IMR-90 (cell line): ENCODE measurements at regions not wholly inside any gene's neighbourhood (a gene's known extent, or its start where the extent isn't known, plus 50 kb on each side); places are given as distances from the start of the nearest gene placed in this dataset.

Experiments
- ATAC-seq: fragments of 200-7000 bp; cut with Tn5 transposase; 2 replicates; pipeline ENCODE4 v1.9.1; 2020; ENCODE audit warnings: low read depth, mild to moderate bottlenecking, moderate library complexity
- BruUV-seq: library from RNA; stranded (reverse); fragments of 400-500 nt; replicated peaks from 2 replicates; lab custom pipeline; 2021; lab: Mats Ljungman, UMichigan
- CTCF ChIA-PET: fragments of 300-600 bp; formaldehyde crosslinking; extraction: SDS; loops from one replicate; lab custom pipeline; 2021; ENCODE audit warnings: antibody characterized with exemption; lab: Yijun Ruan, JAX
- POLR2A ChIA-PET: fragments of 300-600 bp; sonication (Branson Sonifier 250); formaldehyde crosslinking; loops from one replicate; lab custom pipeline; 2022; ENCODE audit warnings: antibody characterized with exemption; ENCODE audit not compliant: unreplicated experiment; lab: Charles Lee
- DNase-seq: peaks from one replicate; pipeline ENCODE4 v3.0.0; 2013
- H2AFZ ChIP-seq: replicated peaks from 2 replicates; pipeline ENCODE3; 2013; ENCODE audit warnings: low read length, mild to moderate bottlenecking; ENCODE audit not compliant: poor library complexity
- H2AK5ac ChIP-seq: 2 replicates; pipeline ENCODE4 v1.6.1; 2013; ENCODE audit warnings: low read depth, low read length, inconsistent platforms
- H2AK9ac ChIP-seq: replicated peaks from 2 replicates; pipeline ENCODE3; 2013; ENCODE audit warnings: mild to moderate bottlenecking, low read depth, low read length, moderate library complexity; ENCODE audit not compliant: poor library complexity
- H2BK120ac ChIP-seq: 2 replicates; pipeline ENCODE4 v1.6.1; 2013; ENCODE audit warnings: low read depth, low read length, inconsistent platforms
- H2BK15ac ChIP-seq: 3 replicates; pipeline ENCODE4 v1.6.1; 2013; ENCODE audit warnings: low read depth, low read length, inconsistent platforms
- H2BK20ac ChIP-seq: 2 replicates; pipeline ENCODE4 v1.6.1; 2013; ENCODE audit warnings: low read depth, mild to moderate bottlenecking, inconsistent platforms, low read length, moderate library complexity
- H2BK5ac ChIP-seq: 2 replicates; pipeline ENCODE4 v1.6.1; 2013; ENCODE audit warnings: mild to moderate bottlenecking, low read depth, low read length, inconsistent platforms; ENCODE audit not compliant: poor library complexity, severe bottlenecking
- H3K14ac ChIP-seq: replicated peaks from 2 replicates; pipeline ENCODE4 v1.6.1; 2013; ENCODE audit warnings: low read depth, low read length, inconsistent platforms
- H3K18ac ChIP-seq: 2 replicates; pipeline ENCODE4 v1.6.1; 2013; ENCODE audit warnings: low read depth, low read length, control low read depth
- H3K23ac ChIP-seq: 2 replicates; pipeline ENCODE4 v1.6.1; 2013; ENCODE audit warnings: low read depth, low read length, inconsistent platforms
- H3K27ac ChIP-seq: 2 replicates; pipeline ENCODE4 v1.5.1; 2013; ENCODE audit warnings: mild to moderate bottlenecking, control low read depth, low read length; ENCODE audit not compliant: insufficient read depth
- H3K27me3 ChIP-seq: 2 replicates; pipeline ENCODE4 v1.6.1; 2013; ENCODE audit warnings: low read length; ENCODE audit not compliant: control insufficient read depth, insufficient read depth
- H3K36me3 ChIP-seq: 2 replicates; pipeline ENCODE4 v1.6.1; 2013; ENCODE audit warnings: low read length, mixed read lengths; ENCODE audit not compliant: control insufficient read depth, insufficient read depth
- H3K4ac ChIP-seq: 2 replicates; pipeline ENCODE4 v1.6.1; 2013; ENCODE audit warnings: low read depth, low read length, inconsistent platforms
- H3K4me1 ChIP-seq: 2 replicates; pipeline ENCODE4 v1.6.1; 2013; ENCODE audit warnings: low read length, mixed read lengths; ENCODE audit not compliant: control insufficient read depth, insufficient read depth
- H3K4me2 ChIP-seq: 2 replicates; pipeline ENCODE4 v1.6.1; 2013; ENCODE audit warnings: low read depth, mild to moderate bottlenecking, control low read depth, low read length, moderate library complexity
- H3K4me3 ChIP-seq: 2 replicates; pipeline ENCODE4 v1.5.1; 2013; ENCODE audit warnings: low read depth, mild to moderate bottlenecking, control low read depth, low read length, moderate library complexity; ENCODE audit not compliant: insufficient read depth
- H3K56ac ChIP-seq: 2 replicates; pipeline ENCODE4 v1.6.1; 2013; ENCODE audit warnings: low read length, inconsistent platforms; ENCODE audit not compliant: insufficient read depth; ENCODE audit errors: extremely low read depth
- H3K79me1 ChIP-seq, 2 experiments: 2 replicates each; pipeline ENCODE4 v1.6.1; 2013; ENCODE audit warnings: low read length in 2 of 2, inconsistent platforms in 1 of 2, low read depth in 1 of 2
- H3K9ac ChIP-seq: 2 replicates; pipeline ENCODE4 v1.6.1; 2013; ENCODE audit warnings: low read depth, low read length, control low read depth
- H3K9me1 ChIP-seq: 2 replicates; pipeline ENCODE4 v1.6.1; 2013; ENCODE audit warnings: low read length, inconsistent platforms; ENCODE audit not compliant: insufficient read depth
- H3K9me3 ChIP-seq: 2 replicates; pipeline ENCODE4 v1.6.1; 2013; ENCODE audit warnings: low read length; ENCODE audit not compliant: control insufficient read depth, insufficient read depth
- H4K20me1 ChIP-seq: 2 replicates; pipeline ENCODE4 v1.6.1; 2013; ENCODE audit warnings: low read length, inconsistent platforms; ENCODE audit not compliant: insufficient read depth
- H4K5ac ChIP-seq: 2 replicates; pipeline ENCODE4 v1.6.1; 2013; ENCODE audit warnings: mild to moderate bottlenecking, low read depth, low read length, control low read depth
- H4K8ac ChIP-seq, 2 experiments: 2 replicates each; pipeline ENCODE4 v1.6.1; 2013; ENCODE audit warnings: low read depth in 2 of 2, low read length in 2 of 2, control low read depth in 1 of 2, inconsistent platforms in 1 of 2
- H4K91ac ChIP-seq: 2 replicates; pipeline ENCODE4 v1.6.1; 2013; ENCODE audit warnings: low read depth, low read length, inconsistent platforms; ENCODE audit not compliant: insufficient read depth
- BHLHE40 ChIP-seq: fragments of 150-350 bp; IDR thresholded peaks from 2 replicates; pipeline ENCODE4 v1.6.1; 2016; ENCODE audit warnings: mild to moderate bottlenecking, low read depth, low read length
- CEBPB ChIP-seq: IDR thresholded peaks from 2 replicates; pipeline ENCODE4 v1.6.1; 2012; ENCODE audit warnings: low read depth, low read length, improper control_type of control experiment
- CHD1 ChIP-seq: IDR thresholded peaks from 2 replicates; pipeline ENCODE4 v1.6.1; 2012; ENCODE audit warnings: low read depth, low read length, improper control_type of control experiment
- CTCF ChIP-seq: conservative IDR thresholded peaks from 2 replicates; pipeline ENCODE4 v1.5.1; 2012; ENCODE audit warnings: mild to moderate bottlenecking, low read depth, low read length, improper control_type of control experiment
- FOS ChIP-seq: fragments of 150-350 bp; IDR thresholded peaks from 2 replicates; pipeline ENCODE4 v1.6.1; 2016; ENCODE audit warnings: low read depth, low read length
- MAFK ChIP-seq: IDR thresholded peaks from 2 replicates; pipeline ENCODE4 v1.6.1; 2012; ENCODE audit warnings: low read depth, low read length, improper control_type of control experiment
- MAZ ChIP-seq: IDR thresholded peaks from 2 replicates; pipeline ENCODE4 v1.6.1; 2012; ENCODE audit warnings: low read depth, mild to moderate bottlenecking, low read length, improper control_type of control experiment, moderate library complexity, borderline replicate concordance
- MXI1 ChIP-seq: IDR thresholded peaks from 2 replicates; pipeline ENCODE4 v1.6.1; 2012; ENCODE audit warnings: low read depth, mild to moderate bottlenecking, low read length, moderate library complexity, borderline replicate concordance
- NFE2L2 ChIP-seq: fragments of 150-350 bp; IDR thresholded peaks from 2 replicates; pipeline ENCODE4 v1.6.1; 2016; ENCODE audit warnings: low read depth, mild to moderate bottlenecking, low read length
- POLR2A ChIP-seq: IDR thresholded peaks from 2 replicates; pipeline ENCODE4 v1.6.1; 2012; ENCODE audit warnings: mild to moderate bottlenecking, low read depth, low read length
- RAD21 ChIP-seq: IDR thresholded peaks from 2 replicates; pipeline ENCODE4 v1.6.1; 2012; ENCODE audit warnings: low read length, improper control_type of control experiment
- RCOR1 ChIP-seq: IDR thresholded peaks from 2 replicates; pipeline ENCODE4 v1.6.1; 2012; ENCODE audit warnings: mild to moderate bottlenecking, low read length, improper control_type of control experiment; ENCODE audit not compliant: insufficient replicate concordance
- RFX5 ChIP-seq: IDR thresholded peaks from 2 replicates; pipeline ENCODE4 v1.8.0; 2012; ENCODE audit warnings: low read depth, mild to moderate bottlenecking, low read length, moderate library complexity
- SMC3 ChIP-seq: fragments of 150-350 bp; IDR thresholded peaks from 2 replicates; pipeline ENCODE4 v1.6.1; 2016; ENCODE audit warnings: low read depth, mild to moderate bottlenecking, antibody characterized with exemption, low read length, moderate library complexity
- WGBS, 2 experiments: methylation state at CpG; one replicate each; pipeline versions ENCODE4 v1.1.5 to v1.1.7; 2013; ENCODE audit warnings: missing lambda C conversion rate in 2 of 2; ENCODE audit not compliant: insufficient read length in 1 of 2; ENCODE audit errors: extremely low coverage in 2 of 2; 5-methylcytosine and 5-hydroxymethylcytosine counted together
- dilution Hi-C: fragments of 300-500 bp; cut with HindIII; formaldehyde crosslinking; loops from one replicate; pipeline ENCODE4 v1.14.3; 2018; ENCODE audit warnings: low sequenced_read_pairs; ENCODE audit not compliant: unreplicated experiment
- in situ Hi-C: fragments of 300-500 bp; cut with MboI; formaldehyde crosslinking; loops from 3 replicates; pipeline ENCODE4 v1.14.3; 2019; ENCODE audit warnings: low sequenced_read_pairs, inconsistent platforms, mixed read lengths
- intact Hi-C: fragments of 100-400 bp; cut with micrococcal nuclease; formaldehyde crosslinking; loops from 2 replicates; pipeline ENCODE4 v1.10.0; 2022
- TF ChIP-seq, protein P1 (sequence below): fragments of 150-350 bp; IDR thresholded peaks from 2 replicates; pipeline ENCODE4 v1.6.1; 2017; ENCODE audit warnings: mild to moderate bottlenecking, antibody characterized with exemption, low read length, low read depth
- TF ChIP-seq, protein P2 (sequence below): fragments of 150-350 bp; IDR thresholded peaks from 2 replicates; pipeline ENCODE4 v1.6.1; 2016; ENCODE audit warnings: low read depth, mild to moderate bottlenecking, low read length, moderate library complexity, borderline replicate concordance

- Histone ChIP-seq H4K8ac (no peak overlapping the region), H2AK5ac (no peak overlapping the region), H3K9me1 (no peaks in the 10 kb centered on the region), H4K20me1 (no peaks in the 10 kb centered on the region), H4K91ac (no peak overlapping the region), H3K23ac (no peak overlapping the region), H3K18ac (no peak overlapping the region; the same call in 1 of the 2 replicates), H3K56ac (no peak overlapping the region), H3K27ac (no peak overlapping the region), H2BK5ac (no peak overlapping the region), H4K5ac (no peak overlapping the region), H3K79me1 (no peaks in the 10 kb centered on the region), H3K4ac (no peak overlapping the region), H2BK15ac (no peak overlapping the region), H2AFZ (no peak overlapping the region), H3K27me3 (no peaks in the 10 kb centered on the region), H2BK120ac (no peak overlapping the region), H2AK9ac (no peak overlapping the region), H3K14ac (no peak overlapping the region), H3K4me3 (no peak overlapping the region), H2BK20ac (no peak overlapping the region), H3K9me3 (no peaks in the 10 kb centered on the region), H3K4me1 (no peaks in the 10 kb centered on the region), H3K9ac (no peak overlapping the region), H3K36me3 (no peaks in the 10 kb centered on the region), H3K4me2 (no peak overlapping the region)
- ATAC-seq = peak; percentile 79
- dilution Hi-C loops = no loop called here
- in situ Hi-C loops = no loop called here
- peak; percentile 2 for DNase-seq
- intact Hi-C loops = no loop called here
- ChIA-PET CTCF (no interaction called here), POLR2A (no interaction called here)
- TF ChIP-seq MXI1 (no peak), RCOR1 (no peak), CEBPB (no peak), CHD1 (no peak), POLR2A (no peak), BHLHE40 (no peak), RAD21 (no peak), FOS (no peak), CTCF (no peak), MAZ (no peak), SMC3 (no peak), MAFK (no peak), RFX5 (no peak), NFE2L2 (no peak)
- TF ChIP-seq, protein P1, sequence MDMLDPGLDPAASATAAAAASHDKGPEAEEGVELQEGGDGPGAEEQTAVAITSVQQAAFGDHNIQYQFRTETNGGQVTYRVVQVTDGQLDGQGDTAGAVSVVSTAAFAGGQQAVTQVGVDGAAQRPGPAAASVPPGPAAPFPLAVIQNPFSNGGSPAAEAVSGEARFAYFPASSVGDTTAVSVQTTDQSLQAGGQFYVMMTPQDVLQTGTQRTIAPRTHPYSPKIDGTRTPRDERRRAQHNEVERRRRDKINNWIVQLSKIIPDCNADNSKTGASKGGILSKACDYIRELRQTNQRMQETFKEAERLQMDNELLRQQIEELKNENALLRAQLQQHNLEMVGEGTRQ = no peak
- TF ChIP-seq, protein P2, sequence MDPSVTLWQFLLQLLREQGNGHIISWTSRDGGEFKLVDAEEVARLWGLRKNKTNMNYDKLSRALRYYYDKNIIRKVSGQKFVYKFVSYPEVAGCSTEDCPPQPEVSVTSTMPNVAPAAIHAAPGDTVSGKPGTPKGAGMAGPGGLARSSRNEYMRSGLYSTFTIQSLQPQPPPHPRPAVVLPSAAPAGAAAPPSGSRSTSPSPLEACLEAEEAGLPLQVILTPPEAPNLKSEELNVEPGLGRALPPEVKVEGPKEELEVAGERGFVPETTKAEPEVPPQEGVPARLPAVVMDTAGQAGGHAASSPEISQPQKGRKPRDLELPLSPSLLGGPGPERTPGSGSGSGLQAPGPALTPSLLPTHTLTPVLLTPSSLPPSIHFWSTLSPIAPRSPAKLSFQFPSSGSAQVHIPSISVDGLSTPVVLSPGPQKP = no peak
- no TSS peak for BruUV-seq
- no CpG with 5 or more reads among the region's 3 CpGs for WGBS, 2 experiments
Observed at GRCh38 chr3:67804578-67804977, 150.2 kb upstream of the SUCLG2 start.
